Keratinocyte (primary cell): ENCODE measurements at regions not wholly inside any gene's neighbourhood (a gene's known extent, or its start where the extent isn't known, plus 50 kb on each side); places are given as distances from the start of the nearest gene placed in this dataset.
"Not testable (repeated sequence)": the region's sequence is repeated elsewhere in the genome, so short reads cannot be mapped to it uniquely, and the experiment has no call there.

Source experiments
- DNase-seq: peaks from one replicate; pipeline ENCODE4 v3.0.0-alpha.2; 2011; ENCODE audit warnings: low read depth, missing footprints, low spot score
- FAIRE-seq: peaks from 2 replicates; lab custom pipeline; 2011; peaks lifted over from hg19 to GRCh38; lab: Jason Lieb, UNC
- H2AFZ ChIP-seq: 2 replicates; pipeline ENCODE4 v1.6.0; 2012; ENCODE audit warnings: low read length, control low read depth, inconsistent platforms; ENCODE audit not compliant: control insufficient read depth
- H3K27ac ChIP-seq: 2 replicates; pipeline ENCODE4 v1.5.1; 2011; ENCODE audit warnings: low read length; ENCODE audit not compliant: control insufficient read depth, insufficient read depth
- H3K27me3 ChIP-seq: 3 replicates; pipeline ENCODE4 v1.6.0; 2011; ENCODE audit warnings: low read length; ENCODE audit not compliant: control insufficient read depth, insufficient read depth; ENCODE audit errors: extremely low read depth
- H3K36me3 ChIP-seq, 2 experiments: 2 replicates in 1 of 2; 3 replicates in 1 of 2; pipeline ENCODE4 v1.5.1; 2011; ENCODE audit warnings: low read length in 2 of 2, mild to moderate bottlenecking in 1 of 2; ENCODE audit not compliant: control insufficient read depth in 2 of 2, insufficient read depth in 2 of 2; ENCODE audit errors: extremely low read depth in 1 of 2
- H3K4me1 ChIP-seq: 3 replicates; pipeline ENCODE4 v1.5.1; 2011; ENCODE audit warnings: low read length; ENCODE audit not compliant: control insufficient read depth, insufficient read depth; ENCODE audit errors: extremely low read depth
- H3K4me2 ChIP-seq: 3 replicates; pipeline ENCODE4 v1.6.0; 2011; ENCODE audit warnings: low read depth, low read length; ENCODE audit not compliant: control insufficient read depth, insufficient read depth; ENCODE audit errors: extremely low read depth
- H3K4me3 ChIP-seq, 3 experiments: fragments of 200-600 bp in 1 of 3; sonication (generic) in 1 of 3; 2 replicates in 2 of 3; 3 replicates in 1 of 3; pipeline ENCODE4 v1.5.1; 2011 to 2016; ENCODE audit warnings: low read length in 3 of 3, mild to moderate bottlenecking in 3 of 3, control low read depth in 2 of 3, inconsistent platforms in 1 of 3, low read depth in 1 of 3, mixed read lengths in 1 of 3, mixed run types in 1 of 3, moderate library complexity in 1 of 3; ENCODE audit not compliant: control insufficient read depth in 2 of 3, insufficient read depth in 2 of 3; ENCODE audit errors: extremely low read depth in 1 of 3
- H3K79me2 ChIP-seq: 2 replicates; pipeline ENCODE4 v1.6.0; 2012; ENCODE audit warnings: low read length; ENCODE audit not compliant: control insufficient read depth, insufficient read depth
- H3K9ac ChIP-seq: 3 replicates; pipeline ENCODE4 v1.6.0; 2011; ENCODE audit warnings: low read length; ENCODE audit not compliant: control insufficient read depth, insufficient read depth; ENCODE audit errors: extremely low read depth
- H3K9me1 ChIP-seq: 3 replicates; pipeline ENCODE4 v1.6.0; 2011; ENCODE audit warnings: low read length; ENCODE audit not compliant: control insufficient read depth, insufficient read depth; ENCODE audit errors: extremely low read depth
- H3K9me3 ChIP-seq: 2 replicates; pipeline ENCODE4 v1.5.1; 2012; ENCODE audit warnings: low read depth, low read length; ENCODE audit not compliant: control insufficient read depth
- H4K20me1 ChIP-seq: 3 replicates; pipeline ENCODE4 v1.6.0; 2011; ENCODE audit warnings: low read length; ENCODE audit not compliant: control insufficient read depth, insufficient read depth; ENCODE audit errors: extremely low read depth
- CTCF ChIP-seq, 3 experiments: IDR thresholded peaks in 1 of 3; conservative IDR thresholded peaks in 1 of 3; optimal IDR thresholded peaks in 1 of 3; 2 replicates in 2 of 3; 3 replicates in 1 of 3; pipeline versions ENCODE3 to v1.5.1; 2011; ENCODE audit warnings: low read length in 3 of 3, mild to moderate bottlenecking in 3 of 3, moderate library complexity in 2 of 3, control low read depth in 1 of 3, inconsistent platforms in 1 of 3; ENCODE audit not compliant: insufficient read depth in 2 of 3; ENCODE audit errors: extremely low read depth in 1 of 3
- EZH2 ChIP-seq: IDR thresholded peaks from one replicate; pipeline ENCODE4 v1.6.1; 2012; ENCODE audit warnings: inconsistent platforms, mild to moderate bottlenecking, low read length, moderate library complexity
- dilution Hi-C: fragments of 300-500 bp; cut with MboI; formaldehyde crosslinking; loops from one replicate; pipeline ENCODE4 v1.7.0; 2020; ENCODE audit warnings: low sequenced_read_pairs; ENCODE audit not compliant: extremely low pct_ligation_motif_present

DNA sequence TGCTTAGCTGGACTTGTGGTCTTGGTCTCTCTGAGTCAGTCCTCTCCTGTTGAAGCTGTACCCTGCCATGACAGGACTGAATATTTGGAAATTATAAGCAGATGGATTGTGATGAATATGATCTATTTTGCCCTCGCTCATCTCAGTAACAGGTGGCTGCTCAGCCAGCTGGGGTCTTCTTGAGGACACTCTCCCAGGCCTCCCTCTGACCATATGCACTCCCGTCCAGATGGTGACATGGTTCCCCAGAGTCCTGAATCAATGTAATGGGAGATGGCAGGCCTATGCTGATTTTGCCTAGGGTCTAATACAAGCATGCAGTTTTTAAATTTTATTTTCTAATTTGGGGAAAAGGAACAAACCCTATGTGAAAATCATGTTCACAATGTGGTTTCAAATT is 63.1 kb upstream of the TRHDE start:
- Histone ChIP-seq H3K4me1 (no peaks in the 10 kb centered on the region), H3K27ac (no peak overlapping the region), H3K4me3 (no peak overlapping the region), H3K79me2 (no peaks in the 10 kb centered on the region), H3K9me1 (no peaks in the 10 kb centered on the region), H3K9me3 (no peaks in the 10 kb centered on the region), H3K36me3 (no peaks in the 10 kb centered on the region), H3K27me3 (no peaks in the 10 kb centered on the region), H3K4me2 (no peak overlapping the region), H2AFZ (no peak overlapping the region), H4K20me1 (no peaks in the 10 kb centered on the region), H3K9ac (no peak overlapping the region)
- dilution Hi-C loops, result no loop called here
- DNase-seq (no peak), FAIRE-seq (no peak)
- TF ChIP-seq EZH2, result no peak
- TF ChIP-seq CTCF (optimal IDR thresholded peaks at IDR 0.05 in 1 of 3, IDR thresholded peaks at IDR 0.05 in 1 of 3, conservative IDR thresholded peaks at IDR 0.05 in 1 of 3; ENCODE audit: extremely low read depth in 1 of 3, insufficient read depth in 2 of 3, low read length in 3 of 3), result no peak

GRCh38 chr12:72214163-72214562 is 58.0 kb upstream of the TRHDE start:
- H4K20me1 ChIP-seq, result no peaks in the 10 kb centered on the region
- no peaks in the 10 kb centered on the region for H3K9me3 ChIP-seq
- no peaks in the 10 kb centered on the region for H3K4me1 ChIP-seq
- FAIRE-seq, result no peak
- DNase-seq, result no peak
- H3K9ac ChIP-seq, result no peak overlapping the region
- TF ChIP-seq CTCF (optimal IDR thresholded peaks at IDR 0.05 in 1 of 3, IDR thresholded peaks at IDR 0.05 in 1 of 3, conservative IDR thresholded peaks at IDR 0.05 in 1 of 3; ENCODE audit: extremely low read depth in 1 of 3, insufficient read depth in 2 of 3, low read length in 3 of 3) (no peak), EZH2 (no peak)
- H3K27me3 ChIP-seq, result no peaks in the 10 kb centered on the region
- H3K27ac ChIP-seq, result no peak overlapping the region
- H3K4me3 ChIP-seq, result no peak overlapping the region
- dilution Hi-C loops, result no loop called here
- no peaks in the 10 kb centered on the region for H3K9me1 ChIP-seq
- H3K36me3 ChIP-seq, result no peaks in the 10 kb centered on the region
- H3K79me2 ChIP-seq, result no peaks in the 10 kb centered on the region
- H3K4me2 ChIP-seq, result no peak overlapping the region
- no peak overlapping the region for H2AFZ ChIP-seq

DNA sequence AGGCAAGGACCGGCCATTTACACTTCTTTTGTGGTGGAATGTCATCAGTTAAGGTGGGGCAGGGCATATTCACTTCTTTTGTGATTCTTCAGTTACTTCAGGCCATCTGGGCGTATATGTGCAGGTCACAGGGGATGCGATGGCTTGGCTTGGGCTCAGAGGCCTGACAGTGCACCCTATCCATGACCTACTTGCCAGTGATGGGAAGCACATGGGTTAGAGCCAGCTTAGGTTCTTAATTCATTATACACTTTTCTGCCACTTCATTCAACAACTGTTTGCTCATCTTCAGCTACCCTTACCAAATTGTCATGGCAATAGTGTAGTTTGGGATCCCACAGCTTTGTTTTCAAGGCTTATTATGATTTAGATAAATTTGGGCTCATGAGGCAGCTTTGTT is 56.9 kb upstream of the TRHDE start:
- H3K79me2 ChIP-seq, dilution Hi-C loops, H3K27me3 ChIP-seq, H3K9me1 ChIP-seq, FAIRE-seq, H2AFZ ChIP-seq, H3K4me2 ChIP-seq, H3K4me1 ChIP-seq, H3K9me3 ChIP-seq, DNase-seq, H3K4me3 ChIP-seq, H4K20me1 ChIP-seq, H3K9ac ChIP-seq, H3K27ac ChIP-seq, H3K36me3 ChIP-seq: not testable (repeated sequence)
